NCI-H2107 treated with DMSO at 0.1 percent for 48 hours (cell line): ENCODE measurements at regions not wholly inside any gene's neighbourhood (a gene's known extent, or its start where the extent isn't known, plus 50 kb on each side); places are given as distances from the start of the nearest gene placed in this dataset.

Source experiments
- DNase-seq: peaks from one replicate; lab custom pipeline; 2025; ENCODE audit not compliant: unreplicated experiment; lab: John Stamatoyannopoulos, UW

DNA sequence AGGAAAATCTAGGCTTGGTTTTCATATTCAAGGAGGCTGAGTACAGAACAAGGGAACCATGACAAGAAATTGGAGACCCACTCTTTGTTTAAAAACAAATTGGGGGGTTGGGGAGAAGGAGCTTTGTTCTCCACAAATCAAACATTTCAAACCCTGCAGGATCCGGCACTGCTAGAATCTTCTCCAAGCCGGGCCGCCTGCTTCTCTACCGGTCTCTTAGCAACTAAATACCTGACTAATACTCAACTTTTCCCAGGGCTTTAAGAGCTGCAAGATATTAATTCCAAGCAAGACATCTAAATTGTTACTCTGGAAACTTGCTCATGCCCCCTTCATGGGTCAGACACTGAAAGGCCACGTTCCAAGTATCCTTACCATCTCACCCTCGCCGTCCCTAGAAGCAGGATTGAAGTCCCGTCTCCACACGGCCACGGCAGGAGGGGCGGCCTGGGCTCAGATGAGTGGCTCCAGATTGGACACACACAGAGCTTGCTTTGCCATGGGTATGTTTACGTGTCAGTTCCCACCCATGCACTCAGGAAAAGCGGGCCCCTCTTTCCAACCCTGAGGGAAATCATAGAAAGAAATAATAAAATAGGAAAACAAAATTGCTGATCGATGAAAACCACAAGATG lies 126.4 kb upstream of the CDH4 start:
- no peak for DNase-seq

GRCh38 chr20:61126369-61127195 lies 125.5 kb upstream of the CDH4 start:
- no peak for DNase-seq

DNA sequence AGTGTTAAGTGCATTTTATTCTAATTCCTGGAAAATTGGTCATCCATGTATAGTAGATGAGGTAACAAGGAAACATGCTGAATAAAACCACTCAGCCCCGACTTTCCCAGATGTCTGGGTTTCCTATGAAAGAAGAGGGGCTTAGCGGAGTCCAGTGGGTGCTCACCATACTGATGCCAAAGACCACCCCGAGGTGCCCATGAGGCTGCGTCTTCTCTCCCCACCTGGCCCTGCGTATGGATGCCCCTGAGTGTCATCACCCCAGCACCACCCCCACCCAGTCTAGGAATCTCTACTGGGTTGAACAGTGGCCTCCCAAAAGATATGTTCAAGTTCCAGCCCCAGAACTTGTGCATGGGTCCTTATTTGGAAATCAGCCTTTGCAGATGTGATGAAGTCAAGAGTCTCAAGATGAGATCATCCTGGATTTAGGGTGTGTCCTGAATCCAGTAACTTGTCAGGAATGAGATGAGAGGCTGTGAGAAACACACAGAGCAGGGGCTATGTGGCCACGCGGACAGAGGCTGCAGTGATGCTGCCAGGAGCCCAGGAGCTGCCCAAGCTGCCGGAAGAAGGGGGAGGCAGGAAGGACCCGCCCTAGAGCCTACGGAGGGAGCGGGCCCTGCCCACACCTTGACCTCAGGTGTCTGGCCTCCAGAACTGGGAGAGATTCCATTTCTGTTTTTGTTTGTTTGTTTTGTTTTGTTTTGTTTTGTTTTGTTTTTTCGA lies 124.6 kb upstream of the CDH4 start:
- no peak for DNase-seq

GRCh38 chr20:61128701-61129269 lies 123.3 kb upstream of the CDH4 start:
- DNase-seq, result no peak

GRCh38 chr20:61129311-61129710 lies 122.8 kb upstream of the CDH4 start:
- DNase-seq, result no peak

- no peak for DNase-seq
Measured at GRCh38 chr20:61130156-61130555, 121.9 kb upstream of the CDH4 start.

GRCh38 chr20:61131944-61132343 lies 120.1 kb upstream of the CDH4 start:
- no peak for DNase-seq

DNA sequence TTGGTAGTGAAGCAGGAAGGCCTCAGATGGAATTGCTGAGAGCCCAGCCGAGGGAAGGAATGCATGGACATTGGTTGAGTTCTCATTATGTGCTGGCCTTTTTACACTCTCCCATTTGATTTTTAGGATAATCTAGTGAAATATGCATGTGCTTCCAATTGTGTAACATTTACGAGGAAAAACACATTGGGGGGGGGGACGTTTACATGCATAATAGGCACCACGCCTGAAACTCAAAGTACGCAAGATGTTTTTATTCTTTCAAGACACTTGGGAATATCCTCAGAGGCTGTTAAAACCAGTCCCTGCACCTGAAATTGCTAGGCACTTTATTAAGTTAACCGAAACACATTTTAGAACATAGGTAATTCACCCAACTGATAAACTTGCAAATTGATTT lies 118.5 kb upstream of the CDH4 start:
- DNase-seq, result no peak

- no peak for DNase-seq
Measured at GRCh38 chr20:61134296-61135030, 117.6 kb upstream of the CDH4 start.

DNA sequence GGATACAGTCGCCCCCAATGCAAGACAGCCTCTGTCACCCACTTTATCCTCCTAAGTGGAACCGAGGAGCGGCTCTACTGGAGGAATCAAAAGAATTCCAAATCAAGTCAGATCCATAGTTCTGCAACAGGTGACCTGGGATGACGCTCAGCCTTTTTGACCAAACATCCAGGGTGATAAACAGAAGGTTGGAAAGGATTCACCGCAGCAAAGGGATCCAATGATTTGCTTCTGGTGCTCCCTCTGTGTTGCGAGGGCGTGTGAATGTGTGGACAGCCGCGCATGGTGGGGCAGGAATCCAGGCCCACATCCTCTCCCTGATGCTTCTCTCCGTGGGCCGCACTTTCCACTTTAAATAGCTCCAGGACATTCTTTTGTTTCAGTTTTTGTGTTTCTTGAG lies 116.8 kb upstream of the CDH4 start:
- no peak for DNase-seq

- no peak for DNase-seq
Measured at GRCh38 chr20:61135968-61136367, 116.1 kb upstream of the CDH4 start.

- no peak for DNase-seq
Measured at GRCh38 chr20:61138566-61138965, 113.5 kb upstream of the CDH4 start.

DNA sequence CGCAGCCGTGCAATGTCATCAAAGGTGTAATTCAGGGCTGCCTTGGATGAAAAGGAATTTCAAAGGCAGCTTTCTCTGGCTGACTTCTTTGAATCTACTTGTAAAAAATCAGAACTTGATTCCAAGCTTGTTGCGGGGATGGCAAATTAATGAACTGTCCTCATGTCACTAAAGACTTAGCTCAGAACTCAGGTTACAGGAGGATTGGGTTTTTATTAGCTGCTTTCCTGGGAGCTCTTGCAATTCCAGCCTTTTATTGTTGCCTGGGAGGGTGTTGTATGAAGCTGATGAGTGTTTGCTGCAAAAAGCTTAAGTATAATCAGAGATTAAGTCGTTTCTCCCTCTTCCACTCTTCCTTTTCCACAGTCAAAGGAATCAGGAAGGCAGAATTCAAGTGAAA lies 113.0 kb upstream of the CDH4 start:
- no peak for DNase-seq

DNA sequence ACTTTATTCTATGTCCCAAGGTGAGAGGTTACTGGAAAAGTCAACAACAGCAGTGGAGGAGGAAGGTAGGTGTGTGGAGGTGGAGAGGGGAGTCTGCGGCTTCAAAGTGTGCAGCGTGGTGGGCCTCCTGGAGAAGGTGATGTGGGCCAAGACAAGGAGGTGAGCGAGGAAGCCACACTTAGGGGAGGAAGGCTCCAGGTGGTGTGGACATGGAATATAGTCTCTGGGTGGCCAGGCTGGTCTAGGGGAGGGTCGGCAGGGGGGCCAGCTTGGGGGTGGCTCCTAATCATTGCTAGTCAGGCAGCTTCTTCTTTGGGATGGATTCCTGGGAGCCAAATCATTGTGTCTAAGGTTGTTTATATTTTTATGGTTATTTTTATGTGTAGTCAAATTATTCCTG lies 111.5 kb upstream of the CDH4 start:
- DNase-seq, result no peak

GRCh38 chr20:61146023-61146422 lies 106.0 kb upstream of the CDH4 start:
- no peak for DNase-seq

DNA sequence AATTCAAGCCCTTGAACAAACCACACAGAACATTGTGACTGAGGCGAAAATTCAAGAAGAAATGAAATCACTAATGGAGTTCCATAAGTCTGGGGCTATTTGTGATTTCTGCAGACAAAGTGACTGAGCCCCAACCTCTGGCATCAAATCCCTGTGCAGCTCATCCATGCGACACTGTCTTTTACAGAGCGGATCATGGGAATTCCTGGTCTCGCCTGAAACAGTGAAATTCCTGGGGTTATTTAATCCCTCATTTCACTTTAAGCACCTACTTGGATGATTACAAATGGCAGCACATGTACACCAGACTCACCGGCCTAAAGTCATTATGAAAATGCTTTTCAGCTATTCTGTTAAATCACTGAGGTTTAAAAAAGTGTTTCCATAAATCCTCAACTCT lies 102.4 kb upstream of the CDH4 start:
- DNase-seq, result no peak

GRCh38 chr20:61157301-61157700 lies 94.8 kb upstream of the CDH4 start:
- DNase-seq, result no peak

DNA sequence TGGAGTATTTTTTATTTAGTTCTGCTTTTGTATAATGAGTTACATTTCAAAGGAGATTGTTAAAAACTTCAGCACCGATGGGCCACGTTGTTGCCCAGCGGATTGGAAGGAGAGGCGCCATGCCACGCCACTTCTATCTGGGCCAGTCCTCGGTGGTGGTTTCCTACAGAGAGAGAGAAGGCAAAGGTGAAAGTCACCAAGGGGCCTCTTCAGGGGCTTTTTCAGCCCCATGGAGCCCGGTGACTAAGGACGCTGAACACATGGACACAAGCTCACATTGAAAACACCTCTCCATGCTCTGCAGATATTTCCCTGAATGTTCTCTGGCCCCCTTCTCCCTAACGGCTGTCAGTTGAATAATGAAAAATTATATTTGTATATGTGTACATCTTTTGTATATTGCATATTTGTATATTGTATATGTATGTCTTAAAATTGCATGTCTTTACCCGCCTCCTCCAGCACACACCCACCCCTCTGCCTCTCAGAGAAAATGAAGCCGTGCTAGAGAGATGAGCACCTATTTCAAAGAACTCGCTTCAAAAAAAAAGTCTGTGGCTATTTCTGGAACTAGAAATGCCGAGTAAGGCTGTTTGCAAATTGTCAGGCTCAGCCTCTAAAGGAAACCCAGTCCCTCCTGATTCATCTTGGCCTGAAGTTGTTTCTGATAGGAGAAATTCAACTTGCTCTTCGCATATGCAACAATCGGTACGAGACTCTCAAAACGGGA lies 91.9 kb upstream of the CDH4 start:
- no peak for DNase-seq

DNA sequence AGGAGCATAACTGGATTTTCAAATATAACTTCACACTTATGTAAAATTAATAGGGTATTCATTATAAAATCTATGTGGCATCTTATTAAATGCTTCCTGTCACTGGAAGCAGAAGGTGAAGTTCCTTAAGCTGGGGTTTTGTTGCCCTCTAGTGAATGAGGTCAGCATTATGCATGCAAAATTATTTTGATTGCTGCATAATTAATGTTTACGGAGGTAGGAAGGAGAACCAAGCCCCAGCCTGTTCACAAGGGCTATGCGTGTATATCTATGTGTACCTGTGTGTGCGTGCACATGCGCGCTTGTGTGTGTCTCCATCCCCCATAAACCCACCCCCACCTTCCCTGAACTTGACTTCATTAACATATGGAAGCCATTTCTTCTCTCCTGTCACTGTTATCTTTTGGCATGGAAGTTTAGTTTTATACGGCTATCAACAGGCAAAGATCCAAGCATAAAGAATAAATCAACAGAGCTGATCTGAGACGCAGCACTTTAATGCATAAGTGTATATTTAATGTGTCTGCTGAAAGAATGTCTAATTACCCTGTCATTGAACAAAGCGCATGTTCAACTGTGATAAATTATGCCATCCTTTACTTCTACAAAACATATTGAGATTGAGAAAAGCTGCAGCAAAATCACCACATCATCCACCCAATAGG lies 90.2 kb upstream of the CDH4 start:
- no peak for DNase-seq

DNA sequence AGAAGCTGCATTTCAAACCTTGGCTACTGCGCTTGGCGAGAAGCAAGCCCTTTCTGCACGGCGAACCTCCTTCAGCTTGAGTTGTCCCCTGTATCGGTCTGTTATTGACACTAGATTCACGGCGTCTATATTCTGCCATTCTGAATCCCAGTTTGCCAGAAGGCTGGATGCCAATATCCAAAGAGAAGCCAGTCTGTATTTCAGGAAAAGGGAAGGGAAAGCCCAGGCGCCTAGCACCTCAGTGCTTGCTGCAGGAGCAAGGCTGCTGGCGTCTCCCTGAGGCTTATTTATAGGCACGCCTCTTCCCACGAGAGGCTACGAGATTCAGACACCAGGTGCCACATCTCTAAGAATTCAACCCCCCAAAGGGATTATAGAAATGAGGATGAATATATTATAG lies 89.6 kb upstream of the CDH4 start:
- DNase-seq, result no peak
